HCT116 (cell line): ENCODE measurements at regions not wholly inside any gene's neighbourhood (a gene's known extent, or its start where the extent isn't known, plus 50 kb on each side); places are given as distances from the start of the nearest gene placed in this dataset.

ENCODE experiments used
- ATAC-seq: fragments of 200-7000 bp; cut with Tn5 transposase; 2 replicates; pipeline ENCODE4 v1.9.1; 2020; ENCODE audit warnings: mild to moderate bottlenecking, moderate library complexity
- BruUV-seq: library from RNA; stranded (reverse); fragments of 400-500 nt; replicated peaks from 2 replicates; lab custom pipeline; 2021; lab: Mats Ljungman, UMichigan
- CTCF ChIA-PET: fragments of 300-600 bp; sonication (Branson Sonifier 250); formaldehyde crosslinking; loops from one replicate; lab custom pipeline; 2021; ENCODE audit warnings: antibody characterized with exemption; lab: Charles Lee
- POLR2A ChIA-PET: fragments of 300-600, 350-600 bp; sonication (Branson Sonifier 250); formaldehyde crosslinking; loops from one replicate; lab custom pipeline; 2021; ENCODE audit warnings: antibody characterized with exemption; lab: Charles Lee
- RAD21 ChIA-PET, 2 experiments: fragments of 300-600 bp; sonication (Branson Sonifier 250); formaldehyde crosslinking; loops; one replicate each; lab custom pipeline; 2023; ENCODE audit warnings: low total read pairs in 2 of 2; ENCODE audit not compliant: uncharacterized antibody in 2 of 2, unreplicated experiment in 2 of 2, low non-redundant PET in 1 of 2; lab: Charles Lee
- DNase-seq: peaks from one replicate; pipeline ENCODE4 v3.0.0-alpha.2; 2010; ENCODE audit warnings: low read depth, low spot score
- H2AFZ ChIP-seq: fragments of 200-600 bp; shearing (Covaris generic), sonication (generic); 2 replicates; pipeline ENCODE4 v1.6.1; 2017; ENCODE audit warnings: low read depth, mixed run types, mixed read lengths, antibody characterized with exemption, low read length; ENCODE audit not compliant: poor library complexity, severe bottlenecking
- H3K27ac ChIP-seq: 2 replicates; pipeline ENCODE4 v1.5.1; 2012; ENCODE audit warnings: low read depth, low read length
- H3K27me3 ChIP-seq: fragments of 200-600 bp; sonication (generic); 2 replicates; pipeline ENCODE4 v1.6.1; 2016; ENCODE audit warnings: mixed run types, low read length, mixed read lengths; ENCODE audit not compliant: insufficient read depth
- H3K36me3 ChIP-seq, 2 experiments: fragments of 200-500 bp in 1 of 2; fragments of 200-600 bp in 1 of 2; sonication (Bioruptor generic) in 1 of 2; sonication (generic) in 1 of 2; 2 replicates each; pipeline versions ENCODE4 v1.5.1 to v1.6.1; 2014 to 2016; ENCODE audit warnings: low read length in 2 of 2, inconsistent platforms in 1 of 2, mixed read lengths in 1 of 2, mixed run types in 1 of 2; ENCODE audit not compliant: insufficient read depth in 2 of 2, control insufficient read depth in 1 of 2
- H3K4me1 ChIP-seq, 2 experiments: fragments of 200-600 bp in 1 of 2; sonication (generic) in 1 of 2; 2 replicates each; pipeline versions ENCODE4 v1.5.1 to v1.6.1; 2012 to 2017; ENCODE audit warnings: low read length in 2 of 2, inconsistent platforms in 1 of 2, mild to moderate bottlenecking in 1 of 2, mixed read lengths in 1 of 2, mixed run types in 1 of 2, moderate library complexity in 1 of 2; ENCODE audit not compliant: insufficient read depth in 2 of 2, control insufficient read depth in 1 of 2
- H3K4me2 ChIP-seq: fragments of 200-600 bp; sonication (generic); 2 replicates; pipeline ENCODE4 v1.6.1; 2017; ENCODE audit warnings: mixed run types, low read length, mixed read lengths
- H3K4me3 ChIP-seq, 2 experiments: fragments of 200-600 bp in 1 of 2; sonication (generic) in 1 of 2; replicated peaks in 1 of 2; 2 replicates each; pipeline ENCODE4 v1.5.1; 2011 to 2016; ENCODE audit warnings: low read length in 2 of 2, control low read depth in 1 of 2, low read depth in 1 of 2, mild to moderate bottlenecking in 1 of 2, mixed read lengths in 1 of 2, mixed run types in 1 of 2
- H3K79me2 ChIP-seq: fragments of 200-600 bp; sonication (generic); 2 replicates; pipeline ENCODE4 v1.6.1; 2017; ENCODE audit warnings: mild to moderate bottlenecking, mixed run types, low read length, moderate library complexity, mixed read lengths; ENCODE audit not compliant: insufficient read depth
- H3K9ac ChIP-seq: fragments of 200-600 bp; sonication (generic); 2 replicates; pipeline ENCODE4 v1.6.1; 2016; ENCODE audit warnings: low read length, mixed read lengths
- H3K9me2 ChIP-seq: fragments of 200-600 bp; sonication (generic), shearing (Covaris generic); 2 replicates; pipeline ENCODE4 v1.6.1; 2017; ENCODE audit warnings: mixed run types, mild to moderate bottlenecking, moderate library complexity; ENCODE audit not compliant: insufficient read depth
- H3K9me3 ChIP-seq, 2 experiments: fragments of 200-500 bp in 1 of 2; fragments of 200-600 bp in 1 of 2; sonication (Bioruptor generic) in 1 of 2; sonication (generic) in 1 of 2; 2 replicates each; pipeline ENCODE4 v1.6.1; 2014 to 2017; ENCODE audit warnings: low read length in 2 of 2, mixed read lengths in 2 of 2, inconsistent platforms in 1 of 2, low read depth in 1 of 2, mild to moderate bottlenecking in 1 of 2, mixed run types in 1 of 2, moderate library complexity in 1 of 2; ENCODE audit not compliant: control insufficient read depth in 1 of 2, insufficient read depth in 1 of 2
- H4K20me1 ChIP-seq: fragments of 200-600 bp; sonication (generic), shearing (Covaris generic); 2 replicates; pipeline ENCODE4 v1.6.1; 2017; ENCODE audit warnings: mixed run types, mild to moderate bottlenecking, moderate library complexity; ENCODE audit not compliant: insufficient read depth
- CBX3 ChIP-seq: IDR thresholded peaks from 2 replicates; pipeline ENCODE4 v1.6.1; 2012; ENCODE audit warnings: low read depth
- EGR1 ChIP-seq: IDR thresholded peaks from 2 replicates; pipeline ENCODE4 v1.6.1; 2012; ENCODE audit warnings: low read depth
- ELF1 ChIP-seq: IDR thresholded peaks from 2 replicates; pipeline ENCODE4 v1.6.1; 2012; ENCODE audit warnings: low read depth, borderline replicate concordance
- EZH2 ChIP-seq: fragments of 200-600 bp; sonication (generic); IDR thresholded peaks from 2 replicates; pipeline ENCODE4 v1.6.1; 2017; ENCODE audit warnings: antibody characterized with exemption, mixed run types
- FOSL1 ChIP-seq: IDR thresholded peaks from 2 replicates; pipeline ENCODE4 v1.6.1; 2012; ENCODE audit warnings: low read depth
- POLR2A ChIP-seq: IDR thresholded peaks from 2 replicates; pipeline ENCODE4 v1.7.0; 2011; ENCODE audit warnings: borderline replicate concordance; ENCODE audit not compliant: insufficient read depth, insufficient read length; ENCODE audit errors: extremely low read depth
- RAD21 ChIP-seq: IDR thresholded peaks from 2 replicates; pipeline ENCODE4 v1.6.1; 2012; ENCODE audit warnings: low read depth, mild to moderate bottlenecking
- SIN3A ChIP-seq: IDR thresholded peaks from 2 replicates; pipeline ENCODE4 v1.6.1; 2012; ENCODE audit warnings: low read depth
- SP1 ChIP-seq: IDR thresholded peaks from 2 replicates; pipeline ENCODE4 v1.6.1; 2012; ENCODE audit warnings: low read depth
- SRF ChIP-seq: IDR thresholded peaks from 2 replicates; pipeline ENCODE4 v1.6.1; 2012; ENCODE audit warnings: low read depth
- YY1 ChIP-seq: IDR thresholded peaks from 2 replicates; pipeline ENCODE4 v1.6.1; 2011; ENCODE audit warnings: low read length, low read depth, moderate library complexity, mild to moderate bottlenecking; ENCODE audit not compliant: insufficient replicate concordance; ENCODE audit errors: extremely low read depth
- ZFX ChIP-seq: fragments of 450-650 bp; IDR thresholded peaks from 2 replicates; pipeline ENCODE4 v1.6.1; 2017
- ZNF274 ChIP-seq: fragments of 200-500 bp; sonication (Bioruptor generic); IDR thresholded peaks from 2 replicates; pipeline ENCODE4 v1.6.1; 2014; ENCODE audit warnings: mild to moderate bottlenecking, low read depth, low read length, inconsistent platforms
- intact Hi-C: fragments of 100-400 bp; cut with micrococcal nuclease; formaldehyde crosslinking; loops from 2 replicates; pipeline ENCODE4 v1.10.0; 2022
- TF ChIP-seq, protein P1 (sequence below), 3 experiments: fragments of 200-600 bp in 1 of 3; sonication (generic) in 1 of 3; IDR thresholded peaks in 2 of 3; conservative IDR thresholded peaks in 1 of 3; 2 replicates each; pipeline ENCODE4 v1.5.1; 2012 to 2017; ENCODE audit warnings: low read depth in 2 of 3, low read length in 2 of 3, antibody characterized with exemption in 1 of 3, borderline replicate concordance in 1 of 3, control low read depth in 1 of 3, mild to moderate bottlenecking in 1 of 3, mixed read lengths in 1 of 3, mixed run types in 1 of 3, moderate library complexity in 1 of 3; ENCODE audit not compliant: insufficient read depth in 1 of 3
- TF ChIP-seq, protein P2 (sequence below): IDR thresholded peaks from 2 replicates; pipeline ENCODE4 v1.6.1; 2011; ENCODE audit warnings: mild to moderate bottlenecking, low read length, moderate library complexity; ENCODE audit not compliant: insufficient replicate concordance; ENCODE audit errors: extremely low read depth
- TF ChIP-seq, protein P3 (sequence below): IDR thresholded peaks from 2 replicates; pipeline ENCODE4 v1.6.1; 2012

DNA sequence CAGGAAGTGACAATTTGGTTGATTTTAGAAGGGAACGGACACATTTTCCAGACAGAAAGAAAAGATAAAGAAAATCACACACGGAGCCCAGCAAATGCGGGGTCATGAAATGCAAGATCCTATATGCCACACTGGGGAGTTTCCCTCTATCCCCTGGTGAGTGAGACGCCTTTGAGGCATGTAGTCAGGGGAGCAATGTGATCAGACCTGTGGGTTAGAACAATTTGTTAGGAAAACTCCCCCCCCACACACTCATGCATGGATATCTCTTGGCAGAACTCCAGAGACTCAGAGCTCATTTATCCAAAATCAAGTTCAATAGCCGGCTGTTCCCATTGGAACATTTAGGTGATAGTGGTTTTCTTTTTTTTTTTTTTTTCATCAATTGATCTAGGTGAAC, 71.7 kb upstream of the TRIO start:
- POLR2A ChIA-PET = no interaction called here
- intact Hi-C loops = no loop called here
- H3K36me3 ChIP-seq = no peaks in the 10 kb centered on the region
- no peak overlapping the region for H3K4me2 ChIP-seq
- no peak overlapping the region for H2AFZ ChIP-seq
- no peaks in the 10 kb centered on the region for H3K9me3 ChIP-seq
- CTCF ChIA-PET = no interaction called here
- no peaks in the 10 kb centered on the region for H3K79me2 ChIP-seq
- RAD21 ChIA-PET = no interaction called here
- H3K9ac ChIP-seq = no peak overlapping the region
- H3K27me3 ChIP-seq = no peaks in the 10 kb centered on the region
- H3K4me1 ChIP-seq = no peaks in the 10 kb centered on the region
- no peaks in the 10 kb centered on the region for H3K9me2 ChIP-seq
- H3K27ac ChIP-seq = no peak overlapping the region
- ATAC-seq (no peak), DNase-seq (no peak)
- TF ChIP-seq SRF (no peak), POLR2A (no peak), SP1 (no peak), YY1 (no peak), SIN3A (no peak), RAD21 (no peak), CBX3 (no peak), EZH2 (no peak), ELF1 (no peak), ZNF274 (no peak), EGR1 (no peak), FOSL1 (no peak), ZFX (no peak)
- TF ChIP-seq, protein P1, sequence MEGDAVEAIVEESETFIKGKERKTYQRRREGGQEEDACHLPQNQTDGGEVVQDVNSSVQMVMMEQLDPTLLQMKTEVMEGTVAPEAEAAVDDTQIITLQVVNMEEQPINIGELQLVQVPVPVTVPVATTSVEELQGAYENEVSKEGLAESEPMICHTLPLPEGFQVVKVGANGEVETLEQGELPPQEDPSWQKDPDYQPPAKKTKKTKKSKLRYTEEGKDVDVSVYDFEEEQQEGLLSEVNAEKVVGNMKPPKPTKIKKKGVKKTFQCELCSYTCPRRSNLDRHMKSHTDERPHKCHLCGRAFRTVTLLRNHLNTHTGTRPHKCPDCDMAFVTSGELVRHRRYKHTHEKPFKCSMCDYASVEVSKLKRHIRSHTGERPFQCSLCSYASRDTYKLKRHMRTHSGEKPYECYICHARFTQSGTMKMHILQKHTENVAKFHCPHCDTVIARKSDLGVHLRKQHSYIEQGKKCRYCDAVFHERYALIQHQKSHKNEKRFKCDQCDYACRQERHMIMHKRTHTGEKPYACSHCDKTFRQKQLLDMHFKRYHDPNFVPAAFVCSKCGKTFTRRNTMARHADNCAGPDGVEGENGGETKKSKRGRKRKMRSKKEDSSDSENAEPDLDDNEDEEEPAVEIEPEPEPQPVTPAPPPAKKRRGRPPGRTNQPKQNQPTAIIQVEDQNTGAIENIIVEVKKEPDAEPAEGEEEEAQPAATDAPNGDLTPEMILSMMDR (IDR thresholded peaks at IDR 0.05 in 2 of 3, conservative IDR thresholded peaks at IDR 0.05 in 1 of 3; ENCODE audit: borderline replicate concordance in 1 of 3, insufficient read depth in 1 of 3, low read depth in 2 of 3, low read length in 2 of 3) = no peak
- TF ChIP-seq, protein P2, sequence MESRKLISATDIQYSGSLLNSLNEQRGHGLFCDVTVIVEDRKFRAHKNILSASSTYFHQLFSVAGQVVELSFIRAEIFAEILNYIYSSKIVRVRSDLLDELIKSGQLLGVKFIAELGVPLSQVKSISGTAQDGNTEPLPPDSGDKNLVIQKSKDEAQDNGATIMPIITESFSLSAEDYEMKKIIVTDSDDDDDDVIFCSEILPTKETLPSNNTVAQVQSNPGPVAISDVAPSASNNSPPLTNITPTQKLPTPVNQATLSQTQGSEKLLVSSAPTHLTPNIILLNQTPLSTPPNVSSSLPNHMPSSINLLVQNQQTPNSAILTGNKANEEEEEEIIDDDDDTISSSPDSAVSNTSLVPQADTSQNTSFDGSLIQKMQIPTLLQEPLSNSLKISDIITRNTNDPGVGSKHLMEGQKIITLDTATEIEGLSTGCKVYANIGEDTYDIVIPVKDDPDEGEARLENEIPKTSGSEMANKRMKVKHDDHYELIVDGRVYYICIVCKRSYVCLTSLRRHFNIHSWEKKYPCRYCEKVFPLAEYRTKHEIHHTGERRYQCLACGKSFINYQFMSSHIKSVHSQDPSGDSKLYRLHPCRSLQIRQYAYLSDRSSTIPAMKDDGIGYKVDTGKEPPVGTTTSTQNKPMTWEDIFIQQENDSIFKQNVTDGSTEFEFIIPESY = no peak
- TF ChIP-seq, protein P3, sequence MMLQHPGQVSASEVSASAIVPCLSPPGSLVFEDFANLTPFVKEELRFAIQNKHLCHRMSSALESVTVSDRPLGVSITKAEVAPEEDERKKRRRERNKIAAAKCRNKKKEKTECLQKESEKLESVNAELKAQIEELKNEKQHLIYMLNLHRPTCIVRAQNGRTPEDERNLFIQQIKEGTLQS = no peak
- no peaks in the 10 kb centered on the region for H4K20me1 ChIP-seq
- no peak overlapping the region for H3K4me3 ChIP-seq
- BruUV-seq = no TSS peak
